Sigmoid colon (tissue), 6 donors: ENCODE measurements at regions not wholly inside any gene's neighbourhood (a gene's known extent, or its start where the extent isn't known, plus 50 kb on each side); places are given as distances from the start of the nearest gene placed in this dataset.

Experiments
- DNase-seq: peaks from one replicate; pipeline ENCODE4 v3.0.0-alpha.2; 2019
- H3K27ac ChIP-seq, 4 donors: fragments of 200-600 bp; sonication (generic); one replicate each; pipeline ENCODE4 v1.5.1; 2016 to 2019; ENCODE audit warnings: mild to moderate bottlenecking in 1 of 4
- H3K27me3 ChIP-seq, 3 donors: fragments of 200-600 bp; sonication (generic); one replicate each; pipeline ENCODE4 v1.5.1; 2019; ENCODE audit warnings: mild to moderate bottlenecking in 1 of 3
- H3K36me3 ChIP-seq, 4 donors: fragments of 200-600 bp; sonication (generic); one replicate each; pipeline ENCODE4 v1.5.1; 2016 to 2019
- H3K4me1 ChIP-seq, 4 donors: fragments of 200-600 bp; sonication (generic); one replicate each; pipeline ENCODE4 v1.5.1; 2017 to 2019
- H3K4me3 ChIP-seq, 4 donors: fragments of 200-600 bp; sonication (generic); one replicate each; pipeline ENCODE4 v1.5.1; 2017 to 2019; ENCODE audit warnings: mild to moderate bottlenecking in 2 of 4, moderate library complexity in 1 of 4
- H3K9me3 ChIP-seq, 4 donors: fragments of 200-600 bp in 3 of 4; sonication (generic) in 3 of 4; one replicate each; pipeline versions ENCODE4 v1.5.1 to v1.6.1; 2013 to 2019
- CTCF ChIP-seq, 4 experiments: fragments of 450-650 bp in 3 of 4; fragments of 200-600 bp in 1 of 4; IDR thresholded peaks; one replicate each; pipeline ENCODE4 v1.5.1; 2016 to 2019; ENCODE audit warnings: antibody characterized with exemption in 4 of 4, mild to moderate bottlenecking in 3 of 4, moderate library complexity in 2 of 4
- EP300 ChIP-seq, 4 donors: sonication (generic); formaldehyde crosslinking; IDR thresholded peaks; one replicate each; pipeline ENCODE4 v1.6.1; 2017; ENCODE audit warnings: antibody characterized with exemption in 4 of 4
- POLR2A ChIP-seq, 2 donors: fragments of 450-650 bp; IDR thresholded peaks; one replicate each; pipeline ENCODE4 v1.6.1; 2016; ENCODE audit warnings: antibody characterized with exemption in 2 of 2, mild to moderate bottlenecking in 2 of 2, moderate library complexity in 2 of 2
- POLR2AphosphoS5 ChIP-seq, 4 donors: sonication (generic); formaldehyde crosslinking; IDR thresholded peaks; one replicate each; pipeline ENCODE4 v1.6.1; 2017; ENCODE audit warnings: antibody characterized with exemption in 4 of 4
- WGBS, 2 donors: extraction: QIAGEN DNeasy Blood & Tissue Kit; methylation state at CpG; one replicate each; pipeline ENCODE4 v1.1.7; 2013; 5-methylcytosine and 5-hydroxymethylcytosine counted together
- intact Hi-C: fragments of 100-400 bp; cut with DNase I; formaldehyde crosslinking; loops from one replicate; pipeline ENCODE4 v1.15.1; 2023
- donor health status: healthy with polysubstance abuse.
- donor health status: healthy.

GRCh38 chr20:21609981-21610380, 95.5 kb upstream of the PAX1 start:
- Histone ChIP-seq H3K27me3 (peaks cover 0 to 13% (median 0%) of the 10 kb centered on the region in 3 donors), H3K27ac (no peak overlapping the region), H3K9me3 (peaks cover 0 to 3% (median 0%) of the 10 kb centered on the region in 4 donors), H3K4me1 (no peaks in the 10 kb centered on the region), H3K4me3 (no peak overlapping the region), H3K36me3 (no peaks in the 10 kb centered on the region)
- 81 to 90% methylated on average over 1 of the region's 1 CpG for WGBS, 2 donors
- intact Hi-C loops = no loop called here
- no peak for TF ChIP-seq POLR2AphosphoS5 (IDR thresholded peaks at IDR 0.05)
- no peak for TF ChIP-seq POLR2A (IDR thresholded peaks at IDR 0.05)
- TF ChIP-seq EP300 (IDR thresholded peaks at IDR 0.05) = no peak
- TF ChIP-seq CTCF (IDR thresholded peaks at IDR 0.05) = no peak
- DNase-seq = no peak

GRCh38 chr20:21609221-21609620, 95.4 kb upstream of the NKX2-2 start:
- Histone ChIP-seq H3K4me1 (no peaks in the 10 kb centered on the region), H3K27me3 (peaks cover 0 to 5% (median 0%) of the 10 kb centered on the region in 3 donors), H3K27ac (no peak overlapping the region), H3K36me3 (no peaks in the 10 kb centered on the region), H3K4me3 (no peak overlapping the region), H3K9me3 (peaks cover 0 to 3% (median 0%) of the 10 kb centered on the region in 4 donors)
- WGBS, 2 donors = 69 to 71% methylated on average over 3 of the region's 3 CpGs
- TF ChIP-seq CTCF (IDR thresholded peaks at IDR 0.05) = no peak
- no peak for DNase-seq
- intact Hi-C loops = no loop called here

GRCh38 chr20:21608777-21609176, 94.9 kb upstream of the NKX2-2 start:
- no peak for DNase-seq
- Histone ChIP-seq H3K4me1 (no peaks in the 10 kb centered on the region), H3K36me3 (no peaks in the 10 kb centered on the region), H3K27me3 (peaks cover 0 to 3% (median 0%) of the 10 kb centered on the region in 3 donors), H3K9me3 (peaks cover 0 to 3% (median 0%) of the 10 kb centered on the region in 4 donors), H3K4me3 (no peak overlapping the region), H3K27ac (no peak overlapping the region)
- TF ChIP-seq EP300 (IDR thresholded peaks at IDR 0.05) (no peak), CTCF (IDR thresholded peaks at IDR 0.05) (no peak), POLR2A (IDR thresholded peaks at IDR 0.05) (no peak), POLR2AphosphoS5 (IDR thresholded peaks at IDR 0.05) (no peak)
- intact Hi-C loops = no loop called here

- peaks cover 0 to 3% (median 0%) of the 10 kb centered on the region in 3 donors for H3K27me3 ChIP-seq
- WGBS, 2 donors = 57 to 67% methylated on average over 38 of the region's 38 CpGs
- TF ChIP-seq POLR2AphosphoS5 (IDR thresholded peaks at IDR 0.05) (no peak), CTCF (IDR thresholded peaks at IDR 0.05) (no peak), POLR2A (IDR thresholded peaks at IDR 0.05) (no peak), EP300 (IDR thresholded peaks at IDR 0.05) (no peak)
- intact Hi-C loops = no loop called here
- no peaks in the 10 kb centered on the region for H3K4me1 ChIP-seq
- no peak overlapping the region for H3K27ac ChIP-seq
- DNase-seq = peak; percentile 68
- peaks cover 0 to 3% (median 0%) of the 10 kb centered on the region in 4 donors for H3K9me3 ChIP-seq
- H3K4me3 ChIP-seq = no peak overlapping the region
- H3K36me3 ChIP-seq = no peaks in the 10 kb centered on the region
Observed at GRCh38 chr20:21607971-21608725, 94.3 kb upstream of the NKX2-2 start.

- WGBS, 2 donors = 67 to 73% methylated on average over 4 of the region's 4 CpGs
- Histone ChIP-seq H3K36me3 (no peaks in the 10 kb centered on the region), H3K9me3 (peaks cover 0 to 3% (median 0%) of the 10 kb centered on the region in 4 donors), H3K4me1 (no peaks in the 10 kb centered on the region), H3K27me3 (no peaks in the 10 kb centered on the region), H3K27ac (no peak overlapping the region), H3K4me3 (no peak overlapping the region)
- TF ChIP-seq EP300 (IDR thresholded peaks at IDR 0.05) (no peak), CTCF (IDR thresholded peaks at IDR 0.05) (no peak), POLR2A (IDR thresholded peaks at IDR 0.05) (no peak), POLR2AphosphoS5 (IDR thresholded peaks at IDR 0.05) (no peak)
- no peak for DNase-seq
- intact Hi-C loops = no loop called here
Observed at GRCh38 chr20:21601799-21602198, 87.9 kb upstream of the NKX2-2 start.
